ENCODE measurements at regions not wholly inside any gene's neighbourhood (a gene's known extent, or its start where the extent isn't known, plus 50 kb on each side); places are given as distances from the start of the nearest gene placed in this dataset.

DNA sequence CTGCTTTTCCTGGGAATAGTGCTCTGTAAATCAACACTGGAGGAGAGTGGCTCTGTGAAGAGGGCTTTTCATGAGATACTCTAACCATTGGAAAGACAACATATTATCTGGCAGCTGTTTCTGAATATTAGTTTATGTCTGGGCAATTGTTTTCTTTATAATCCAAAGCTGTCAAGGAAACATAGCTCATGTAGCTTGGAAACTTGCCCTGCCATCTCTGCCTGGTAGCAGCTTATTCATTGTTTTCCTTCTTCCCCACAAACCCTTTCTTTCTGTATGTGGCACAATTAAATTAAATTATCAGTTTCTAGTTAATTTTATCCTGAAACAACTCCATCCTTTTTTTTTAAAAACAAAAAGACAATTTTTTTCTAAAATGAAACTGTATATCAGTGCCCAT lies 160.0 kb downstream of the EDEM1 start:
- no peak overlapping the region for H3K27ac ChIP-seq (replicated peaks)
- peaks cover 16% of the 10 kb centered on the region for H3K27me3 ChIP-seq (ENCODE audit: low read depth)
- no peak for DNase-seq
- H3K4me3 ChIP-seq, result no peak overlapping the region
- no peaks in the 10 kb centered on the region for H3K4me1 ChIP-seq
- peaks cover 10% of the 10 kb centered on the region for H3K9me3 ChIP-seq (replicated peaks)
- H3K36me3 ChIP-seq, result no peaks in the 10 kb centered on the region
- intact Hi-C loops (cut with micrococcal nuclease), result no loop called here
- TF ChIP-seq, protein P1, sequence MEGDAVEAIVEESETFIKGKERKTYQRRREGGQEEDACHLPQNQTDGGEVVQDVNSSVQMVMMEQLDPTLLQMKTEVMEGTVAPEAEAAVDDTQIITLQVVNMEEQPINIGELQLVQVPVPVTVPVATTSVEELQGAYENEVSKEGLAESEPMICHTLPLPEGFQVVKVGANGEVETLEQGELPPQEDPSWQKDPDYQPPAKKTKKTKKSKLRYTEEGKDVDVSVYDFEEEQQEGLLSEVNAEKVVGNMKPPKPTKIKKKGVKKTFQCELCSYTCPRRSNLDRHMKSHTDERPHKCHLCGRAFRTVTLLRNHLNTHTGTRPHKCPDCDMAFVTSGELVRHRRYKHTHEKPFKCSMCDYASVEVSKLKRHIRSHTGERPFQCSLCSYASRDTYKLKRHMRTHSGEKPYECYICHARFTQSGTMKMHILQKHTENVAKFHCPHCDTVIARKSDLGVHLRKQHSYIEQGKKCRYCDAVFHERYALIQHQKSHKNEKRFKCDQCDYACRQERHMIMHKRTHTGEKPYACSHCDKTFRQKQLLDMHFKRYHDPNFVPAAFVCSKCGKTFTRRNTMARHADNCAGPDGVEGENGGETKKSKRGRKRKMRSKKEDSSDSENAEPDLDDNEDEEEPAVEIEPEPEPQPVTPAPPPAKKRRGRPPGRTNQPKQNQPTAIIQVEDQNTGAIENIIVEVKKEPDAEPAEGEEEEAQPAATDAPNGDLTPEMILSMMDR (IDR thresholded peaks at IDR 0.05; ENCODE audit: borderline replicate concordance), result no peak

DNA sequence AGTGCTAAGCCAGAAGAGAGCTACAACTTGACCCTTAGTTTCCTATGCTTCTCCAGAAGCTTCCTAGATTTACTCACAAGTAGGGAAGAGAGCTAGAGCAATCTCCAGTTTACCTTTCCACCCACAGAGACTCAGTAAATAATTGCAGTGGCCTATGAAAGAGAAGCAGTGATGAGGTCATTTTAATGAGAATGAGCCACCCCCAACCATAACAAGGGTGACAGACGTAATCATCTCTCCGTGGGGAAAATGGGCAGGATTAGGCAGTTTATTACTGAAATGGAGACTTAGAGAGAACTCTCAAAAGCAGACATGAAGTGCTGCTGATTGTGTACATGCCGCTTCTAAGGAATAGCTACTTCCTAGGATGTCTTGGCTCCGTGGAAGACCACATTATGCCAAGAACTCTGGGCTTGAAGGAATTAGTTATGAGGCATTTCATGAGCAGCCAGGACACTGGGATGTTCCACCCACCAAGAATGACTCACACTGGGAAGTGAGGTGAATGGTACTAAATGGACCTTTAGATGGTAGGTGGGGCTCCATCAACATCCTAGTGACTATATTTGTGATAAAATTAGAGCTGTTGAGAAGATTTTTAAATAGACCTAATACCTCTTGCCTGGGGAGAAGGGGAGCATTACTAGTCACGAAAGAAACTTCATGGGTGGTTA lies 160.9 kb downstream of the EDEM1 start:
- DNase-seq, result no peak
- H3K4me3 ChIP-seq, result no peak overlapping the region
- TF ChIP-seq, protein P1 (IDR thresholded peaks at IDR 0.05; ENCODE audit: borderline replicate concordance), result no peak
- peaks cover 16% of the 10 kb centered on the region for H3K27me3 ChIP-seq (ENCODE audit: low read depth)
- no peaks in the 10 kb centered on the region for H3K4me1 ChIP-seq
- peaks cover 10% of the 10 kb centered on the region for H3K9me3 ChIP-seq (replicated peaks)
- no peaks in the 10 kb centered on the region for H3K36me3 ChIP-seq
- intact Hi-C loops (cut with micrococcal nuclease), result no loop called here
- H3K27ac ChIP-seq (replicated peaks), result no peak overlapping the region

GRCh38 chr3:5349343-5349742 lies 161.8 kb downstream of the EDEM1 start:
- Histone ChIP-seq H3K4me1 (no peaks in the 10 kb centered on the region), H3K9me3 (replicated peaks) (peaks cover 10% of the 10 kb centered on the region), H3K27ac (replicated peaks) (no peak overlapping the region), H3K4me3 (no peak overlapping the region), H3K27me3 (ENCODE audit: low read depth) (peaks cover 16% of the 10 kb centered on the region), H3K36me3 (no peaks in the 10 kb centered on the region)
- intact Hi-C loops (cut with micrococcal nuclease), result no loop called here
- no peak for DNase-seq
- TF ChIP-seq, protein P1 (IDR thresholded peaks at IDR 0.05; ENCODE audit: borderline replicate concordance), result no peak

- no peak for DNase-seq
- TF ChIP-seq, protein P1 (IDR thresholded peaks at IDR 0.05; ENCODE audit: borderline replicate concordance), result no peak
- Histone ChIP-seq H3K36me3 (no peaks in the 10 kb centered on the region), H3K4me1 (no peaks in the 10 kb centered on the region), H3K27me3 (ENCODE audit: low read depth) (peaks cover 9% of the 10 kb centered on the region), H3K4me3 (no peak overlapping the region), H3K9me3 (replicated peaks) (peaks cover 21% of the 10 kb centered on the region), H3K27ac (replicated peaks) (no peak overlapping the region)
- intact Hi-C loops (cut with micrococcal nuclease), result no loop called here
Measured at GRCh38 chr3:5357089-5357488, 169.6 kb downstream of the EDEM1 start.

GRCh38 chr3:5358911-5359310 lies 171.4 kb downstream of the EDEM1 start:
- H3K27me3 ChIP-seq (ENCODE audit: low read depth), result peaks cover 9% of the 10 kb centered on the region
- no peaks in the 10 kb centered on the region for H3K4me1 ChIP-seq
- no peak for DNase-seq
- H3K27ac ChIP-seq (replicated peaks), result no peak overlapping the region
- no peak overlapping the region for H3K4me3 ChIP-seq
- peaks cover 21% of the 10 kb centered on the region for H3K9me3 ChIP-seq (replicated peaks)
- TF ChIP-seq, protein P1 (IDR thresholded peaks at IDR 0.05; ENCODE audit: borderline replicate concordance), result no peak
- intact Hi-C loops (cut with micrococcal nuclease), result no loop called here
- H3K36me3 ChIP-seq, result no peaks in the 10 kb centered on the region

All from left ventricle myocardium inferior (tissue), 1 donor.